Stomach (tissue), 8 donors: ENCODE measurements at regions not wholly inside any gene's neighbourhood (a gene's known extent, or its start where the extent isn't known, plus 50 kb on each side); places are given as distances from the start of the nearest gene placed in this dataset.

Source experiments
- DNase-seq, 2 donors: peaks; one replicate each; pipeline versions ENCODE4 v3.0.0 to v3.0.0-alpha.2; 2013 to 2019
- H3K27ac ChIP-seq, 5 donors: fragments of 200-600 bp in 4 of 5; sonication (generic) in 4 of 5; one replicate each; pipeline ENCODE4 v1.5.1; 2013 to 2019; ENCODE audit warnings: mild to moderate bottlenecking in 1 of 5, moderate library complexity in 1 of 5
- H3K27me3 ChIP-seq, 3 donors: fragments of 200-600 bp; sonication (generic); one replicate each; pipeline ENCODE4 v1.5.1; 2017 to 2019; ENCODE audit warnings: mixed run types in 1 of 3
- H3K36me3 ChIP-seq, 4 donors: fragments of 200-600 bp; sonication (generic); 1 replicate in 3 of 4; 2 replicates in 1 of 4; pipeline ENCODE4 v1.5.1; 2016 to 2019
- H3K4me1 ChIP-seq, 4 donors: fragments of 200-600 bp; sonication (generic); one replicate each; pipeline ENCODE4 v1.5.1; 2016 to 2019
- H3K4me3 ChIP-seq, 4 donors: fragments of 200-600 bp; sonication (generic) in 3 of 4; one replicate each; pipeline ENCODE4 v1.5.1; 2016 to 2019; ENCODE audit warnings: mild to moderate bottlenecking in 1 of 4
- H3K9me3 ChIP-seq, 4 donors: fragments of 200-600 bp; sonication (generic); one replicate each; pipeline ENCODE4 v1.5.1; 2016 to 2019
- CTCF ChIP-seq, 7 experiments: fragments of 450-650 bp in 4 of 7; fragments of 200-600 bp in 3 of 7; sonication (generic) in 3 of 7; IDR thresholded peaks; one replicate each; pipeline ENCODE4 v1.5.1; 2016 to 2019; ENCODE audit warnings: antibody characterized with exemption in 7 of 7, control low read depth in 2 of 7, mild to moderate bottlenecking in 1 of 7
- EP300 ChIP-seq: sonication (generic); formaldehyde crosslinking; IDR thresholded peaks from one replicate; pipeline ENCODE4 v1.6.1; 2017; ENCODE audit warnings: antibody characterized with exemption
- POLR2A ChIP-seq, 4 donors: fragments of 450-650 bp; IDR thresholded peaks; one replicate each; pipeline ENCODE4 v1.6.1; 2016; ENCODE audit warnings: antibody characterized with exemption in 4 of 4, control low read depth in 2 of 4, mild to moderate bottlenecking in 1 of 4, moderate library complexity in 1 of 4
- POLR2AphosphoS5 ChIP-seq, 3 donors: sonication (generic); formaldehyde crosslinking; IDR thresholded peaks; one replicate each; pipeline ENCODE4 v1.6.1; 2016; ENCODE audit warnings: antibody characterized with exemption in 3 of 3
- WGBS, 5 donors: extraction: QIAGEN DNeasy Blood & Tissue Kit in 3 of 5; methylation state at CpG; one replicate each; pipeline versions ENCODE4 v1.1.5 to v1.1.7; 2013 to 2018; 5-methylcytosine and 5-hydroxymethylcytosine counted together
- intact Hi-C: fragments of 100-400 bp; cut with DNase I; formaldehyde crosslinking; loops from one replicate; pipeline ENCODE4 v1.15.1; 2023; ENCODE audit warnings: low total_unique reads
- donor health status: healthy with polysubstance abuse.
- donor health status: Bipolar disorder and iron deficiency.
- donor health status: healthy.

GRCh38 chr5:163724305-163724704, 218.9 kb downstream of the MAT2B start:
- Histone ChIP-seq H3K4me1 (no peaks in the 10 kb centered on the region), H3K27me3 (no peaks in the 10 kb centered on the region), H3K9me3 (peaks cover 0 to 7% (median 0%) of the 10 kb centered on the region in 4 donors), H3K27ac (no peak overlapping the region), H3K36me3 (no peaks in the 10 kb centered on the region), H3K4me3 (no peak overlapping the region)
- DNase-seq: no peak
- intact Hi-C loops: no loop called here
- WGBS, 5 donors: 56 to 76% (median 70%) methylated on average over 3 of the region's 3 CpGs
- no peak for TF ChIP-seq POLR2A (IDR thresholded peaks at IDR 0.05)
- no peak for TF ChIP-seq CTCF (IDR thresholded peaks at IDR 0.05)
- TF ChIP-seq EP300: no peak
- TF ChIP-seq POLR2AphosphoS5 (IDR thresholded peaks at IDR 0.05): no peak

GRCh38 chr5:163727028-163727427, 221.6 kb downstream of the MAT2B start:
- 59 to 71% (median 67%) methylated on average over 4 of the region's 4 CpGs for WGBS, 5 donors
- peaks cover 0 to 7% (median 0%) of the 10 kb centered on the region in 4 donors for H3K9me3 ChIP-seq
- H3K36me3 ChIP-seq: no peaks in the 10 kb centered on the region
- TF ChIP-seq EP300: no peak
- no peak for TF ChIP-seq POLR2AphosphoS5 (IDR thresholded peaks at IDR 0.05)
- TF ChIP-seq CTCF (IDR thresholded peaks at IDR 0.05): no peak
- TF ChIP-seq POLR2A (IDR thresholded peaks at IDR 0.05): no peak
- no peaks in the 10 kb centered on the region for H3K4me1 ChIP-seq
- no peaks in the 10 kb centered on the region for H3K27me3 ChIP-seq
- DNase-seq: no peak
- no peak overlapping the region for H3K4me3 ChIP-seq
- no peak overlapping the region for H3K27ac ChIP-seq
- intact Hi-C loops: no loop called here

GRCh38 chr5:163730206-163730756, 224.9 kb downstream of the MAT2B start:
- 26 to 41% (median 30%) methylated on average over 5 of the region's 5 CpGs for WGBS, 5 donors
- no peak overlapping the region for H3K4me3 ChIP-seq
- no peak for TF ChIP-seq POLR2A (IDR thresholded peaks at IDR 0.05)
- TF ChIP-seq EP300: no peak
- TF ChIP-seq CTCF (IDR thresholded peaks at IDR 0.05): no peak
- no peak for TF ChIP-seq POLR2AphosphoS5 (IDR thresholded peaks at IDR 0.05)
- no peak overlapping the region for H3K27ac ChIP-seq
- H3K36me3 ChIP-seq: no peaks in the 10 kb centered on the region
- H3K4me1 ChIP-seq: no peaks in the 10 kb centered on the region
- peak in 1 of 2 donors; percentile 55 for DNase-seq
- peaks cover 0 to 7% (median 0%) of the 10 kb centered on the region in 4 donors for H3K9me3 ChIP-seq
- intact Hi-C loops: no loop called here
- no peaks in the 10 kb centered on the region for H3K27me3 ChIP-seq

- no peak for DNase-seq
- Histone ChIP-seq H3K4me3 (no peak overlapping the region), H3K27me3 (no peaks in the 10 kb centered on the region), H3K4me1 (no peaks in the 10 kb centered on the region), H3K36me3 (no peaks in the 10 kb centered on the region), H3K9me3 (peaks cover 0 to 7% (median 0%) of the 10 kb centered on the region in 4 donors), H3K27ac (no peak overlapping the region)
- WGBS, 5 donors: 84 to 92% (median 89%) methylated on average over 2 of the region's 2 CpGs
- intact Hi-C loops: no loop called here
- TF ChIP-seq POLR2AphosphoS5 (IDR thresholded peaks at IDR 0.05) (no peak), EP300 (no peak), CTCF (IDR thresholded peaks at IDR 0.05) (no peak), POLR2A (IDR thresholded peaks at IDR 0.05) (no peak)
Observed at GRCh38 chr5:163731256-163731655, 225.8 kb downstream of the MAT2B start.
